SU-DHL-6 (cell line): ENCODE measurements at regions not wholly inside any gene's neighbourhood (a gene's known extent, or its start where the extent isn't known, plus 50 kb on each side); places are given as distances from the start of the nearest gene placed in this dataset.

Source experiments
- H2AFZ ChIP-seq: fragments of 200-600 bp; sonication (generic); 2 replicates; pipeline ENCODE4 v1.6.1; 2014; ENCODE audit warnings: low read depth, mild to moderate bottlenecking, moderate library complexity, mixed read lengths, antibody characterized with exemption, low read length; ENCODE audit not compliant: severe bottlenecking
- H3F3A ChIP-seq: fragments of 200-600 bp; shearing (Covaris generic); 2 replicates; pipeline ENCODE4 v1.6.0; 2016; ENCODE audit warnings: antibody characterized with exemption, mild to moderate bottlenecking; ENCODE audit not compliant: insufficient read depth
- H3K27ac ChIP-seq: fragments of 200-600 bp; sonication (generic); 2 replicates; pipeline ENCODE4 v1.5.1; 2016; ENCODE audit warnings: low read depth, mild to moderate bottlenecking, low read length, moderate library complexity, mixed read lengths
- H3K27me3 ChIP-seq: fragments of 200-600 bp; sonication (generic), shearing (Covaris generic); 2 replicates; pipeline ENCODE4 v1.6.0; 2014; ENCODE audit warnings: mild to moderate bottlenecking, low read length
- H3K36me3 ChIP-seq: fragments of 200-600 bp; sonication (generic); 2 replicates; pipeline ENCODE4 v1.6.1; 2014; ENCODE audit warnings: mild to moderate bottlenecking, low read length, mixed read lengths
- H3K4me2 ChIP-seq: fragments of 300-600, 200-600 bp; shearing (Covaris generic), sonication (generic); 2 replicates; pipeline ENCODE4 v1.6.0; 2014; ENCODE audit warnings: low read length, low read depth, mild to moderate bottlenecking; ENCODE audit not compliant: poor library complexity, severe bottlenecking
- H3K4me3 ChIP-seq: fragments of 200-600 bp; sonication (generic); 2 replicates; pipeline ENCODE4 v1.5.1; 2014; ENCODE audit warnings: antibody characterized with exemption, low read length, mild to moderate bottlenecking, mixed read lengths; ENCODE audit not compliant: insufficient read depth, poor library complexity, severe bottlenecking
- H3K79me2 ChIP-seq: fragments of 200-600 bp; sonication (generic); 2 replicates; pipeline ENCODE4 v1.6.1; 2014; ENCODE audit warnings: mild to moderate bottlenecking, low read length, moderate library complexity; ENCODE audit not compliant: insufficient read depth
- H3K9ac ChIP-seq: fragments of 200-600 bp; sonication (generic); 2 replicates; pipeline ENCODE4 v1.7.0; 2014; ENCODE audit warnings: mild to moderate bottlenecking, low read length
- H3K9me2 ChIP-seq: fragments of 200-600 bp; sonication (generic); replicated peaks from 2 replicates; pipeline ENCODE4 v1.6.1; 2014; ENCODE audit warnings: low read length; ENCODE audit not compliant: insufficient read depth
- H3K9me3 ChIP-seq: fragments of 200-600 bp; sonication (generic); 2 replicates; pipeline ENCODE4 v1.6.1; 2014; ENCODE audit warnings: low read length, mixed read lengths; ENCODE audit not compliant: insufficient read depth
- H4K20me1 ChIP-seq: fragments of 200-600 bp; sonication (generic); 2 replicates; pipeline ENCODE4 v1.6.1; 2014; ENCODE audit warnings: low read depth, mild to moderate bottlenecking, antibody characterized with exemption, low read length, moderate library complexity, mixed read lengths
- CTCF ChIP-seq: fragments of 200-600 bp; sonication (generic); IDR thresholded peaks from one replicate; pipeline ENCODE4 v1.5.1; 2017; ENCODE audit warnings: antibody characterized with exemption, mild to moderate bottlenecking, low read length, moderate library complexity; ENCODE audit not compliant: insufficient read depth, poor library complexity, severe bottlenecking
- EZH2phosphoT487 ChIP-seq: fragments of 200-600 bp; sonication (generic), shearing (Covaris generic); conservative IDR thresholded peaks from 2 replicates; pipeline ENCODE4 v1.6.1; 2018; ENCODE audit warnings: mild to moderate bottlenecking, antibody characterized with exemption, low read length, moderate library complexity, mixed read lengths

GRCh38 chr5:159605585-159605984 is 275.3 kb upstream of the IL12B start:
- H3K27me3 ChIP-seq, result no peaks in the 10 kb centered on the region
- H3F3A ChIP-seq, result no peaks in the 10 kb centered on the region
- H3K9me2 ChIP-seq, result no peaks in the 10 kb centered on the region
- H2AFZ ChIP-seq, result no peak overlapping the region
- H3K4me3 ChIP-seq, result no peak overlapping the region
- H3K9me3 ChIP-seq, result no peaks in the 10 kb centered on the region
- H4K20me1 ChIP-seq, result no peaks in the 10 kb centered on the region
- no peak overlapping the region for H3K9ac ChIP-seq
- TF ChIP-seq CTCF, result no peak
- TF ChIP-seq EZH2phosphoT487, result no peak
- H3K79me2 ChIP-seq, result no peaks in the 10 kb centered on the region
- no peak overlapping the region for H3K4me2 ChIP-seq
- H3K27ac ChIP-seq, result no peak overlapping the region
- no peaks in the 10 kb centered on the region for H3K36me3 ChIP-seq

GRCh38 chr5:159609359-159609758 is 279.1 kb upstream of the IL12B start:
- H3K36me3 ChIP-seq, result no peaks in the 10 kb centered on the region
- no peaks in the 10 kb centered on the region for H3K27me3 ChIP-seq
- H3K4me3 ChIP-seq, result no peak overlapping the region
- no peak overlapping the region for H3K27ac ChIP-seq
- no peaks in the 10 kb centered on the region for H3F3A ChIP-seq
- no peaks in the 10 kb centered on the region for H3K9me2 ChIP-seq
- no peaks in the 10 kb centered on the region for H4K20me1 ChIP-seq
- no peak overlapping the region for H3K4me2 ChIP-seq
- H2AFZ ChIP-seq, result no peak overlapping the region
- no peak overlapping the region for H3K9ac ChIP-seq
- TF ChIP-seq EZH2phosphoT487 (no peak), CTCF (no peak)
- H3K9me3 ChIP-seq, result no peaks in the 10 kb centered on the region
- no peaks in the 10 kb centered on the region for H3K79me2 ChIP-seq

- H3K9me2 ChIP-seq, result no peaks in the 10 kb centered on the region
- no peak overlapping the region for H3K4me3 ChIP-seq
- TF ChIP-seq EZH2phosphoT487 (no peak), CTCF (no peak)
- no peak overlapping the region for H3K27ac ChIP-seq
- no peak overlapping the region for H3K4me2 ChIP-seq
- no peaks in the 10 kb centered on the region for H3K9me3 ChIP-seq
- H3K27me3 ChIP-seq, result no peaks in the 10 kb centered on the region
- H2AFZ ChIP-seq, result no peak overlapping the region
- H3K79me2 ChIP-seq, result no peaks in the 10 kb centered on the region
- H3K9ac ChIP-seq, result no peak overlapping the region
- H3F3A ChIP-seq, result no peaks in the 10 kb centered on the region
- no peaks in the 10 kb centered on the region for H3K36me3 ChIP-seq
- H4K20me1 ChIP-seq, result no peaks in the 10 kb centered on the region
Observed at GRCh38 chr5:159610966-159611579, 280.8 kb upstream of the IL12B start.
